H9 (cell line): ENCODE measurements at regions not wholly inside any gene's neighbourhood (a gene's known extent, or its start where the extent isn't known, plus 50 kb on each side); places are given as distances from the start of the nearest gene placed in this dataset.

Source experiments
- DNase-seq: peaks from one replicate; pipeline ENCODE4 v3.0.0-alpha.2; 2017
- H2AFZ ChIP-seq: one replicate; pipeline ENCODE4 v1.6.1; 2013; ENCODE audit warnings: mild to moderate bottlenecking, low read length, control low read depth, moderate library complexity
- H2AK5ac ChIP-seq: 2 replicates; pipeline ENCODE4 v1.6.1; 2013; ENCODE audit warnings: low read length, control low read depth, mixed read lengths; ENCODE audit not compliant: insufficient read length
- H2BK120ac ChIP-seq: one replicate; pipeline ENCODE4 v1.6.1; 2013; ENCODE audit warnings: low read depth, mild to moderate bottlenecking, low read length, control low read depth, inconsistent platforms; ENCODE audit not compliant: poor library complexity, severe bottlenecking
- H2BK12ac ChIP-seq: 2 replicates; pipeline ENCODE4 v1.6.1; 2013; ENCODE audit warnings: low read length, control low read depth, mixed read lengths, low read depth; ENCODE audit not compliant: insufficient read length
- H2BK15ac ChIP-seq: 2 replicates; pipeline ENCODE4 v1.6.1; 2013; ENCODE audit warnings: low read depth, low read length, control low read depth
- H2BK20ac ChIP-seq: one replicate; pipeline ENCODE4 v1.6.1; 2013; ENCODE audit warnings: low read depth, mild to moderate bottlenecking, low read length, control low read depth, inconsistent platforms; ENCODE audit not compliant: poor library complexity, severe bottlenecking
- H2BK5ac ChIP-seq: 2 replicates; pipeline ENCODE4 v1.6.1; 2013; ENCODE audit warnings: low read length, control low read depth, mixed read lengths; ENCODE audit not compliant: insufficient read length
- H3K14ac ChIP-seq: 2 replicates; pipeline ENCODE4 v1.6.1; 2013; ENCODE audit warnings: low read length, control low read depth; ENCODE audit not compliant: insufficient read depth
- H3K18ac ChIP-seq: 2 replicates; pipeline ENCODE4 v1.6.1; 2013; ENCODE audit warnings: low read depth, mild to moderate bottlenecking, mixed read lengths, low read length, control low read depth; ENCODE audit not compliant: insufficient read length
- H3K23ac ChIP-seq: 2 replicates; pipeline ENCODE4 v1.6.1; 2013; ENCODE audit warnings: low read length, control low read depth, mixed read lengths, low read depth; ENCODE audit not compliant: insufficient read length
- H3K23me2 ChIP-seq: 2 replicates; pipeline ENCODE4 v1.6.1; 2013; ENCODE audit warnings: low read depth, mild to moderate bottlenecking, mixed read lengths, low read length, control low read depth; ENCODE audit not compliant: insufficient read length, poor library complexity, severe bottlenecking
- H3K27ac ChIP-seq: 2 replicates; pipeline ENCODE4 v1.5.1; 2013; ENCODE audit warnings: low read length, control low read depth, mixed read lengths, low read depth; ENCODE audit not compliant: insufficient read length
- H3K27me3 ChIP-seq: 2 replicates; pipeline ENCODE4 v1.6.1; 2013; ENCODE audit warnings: low read length, control low read depth, inconsistent platforms; ENCODE audit not compliant: insufficient read depth
- H3K4ac ChIP-seq: 2 replicates; pipeline ENCODE4 v1.6.1; 2013; ENCODE audit warnings: low read depth, mild to moderate bottlenecking, control low read depth, inconsistent platforms, low read length, moderate library complexity
- H3K4me1 ChIP-seq: 2 replicates; pipeline ENCODE4 v1.6.1; 2013; ENCODE audit warnings: low read length, control low read depth, inconsistent platforms; ENCODE audit not compliant: insufficient read depth
- H3K4me2 ChIP-seq: 2 replicates; pipeline ENCODE4 v1.6.1; 2013; ENCODE audit warnings: low read length, control low read depth, mixed read lengths; ENCODE audit not compliant: insufficient read length, insufficient read depth
- H3K56ac ChIP-seq: 2 replicates; pipeline ENCODE4 v1.6.1; 2013; ENCODE audit warnings: low read depth, mild to moderate bottlenecking, mixed read lengths, low read length, control low read depth; ENCODE audit not compliant: insufficient read length
- H3K79me1 ChIP-seq: 2 replicates; pipeline ENCODE4 v1.6.1; 2013; ENCODE audit warnings: low read depth, mild to moderate bottlenecking, moderate library complexity, low read length, control low read depth, inconsistent platforms; ENCODE audit not compliant: insufficient read depth, poor library complexity, severe bottlenecking
- H3K79me2 ChIP-seq: 2 replicates; pipeline ENCODE4 v1.6.1; 2013; ENCODE audit warnings: low read length, control low read depth, inconsistent platforms; ENCODE audit not compliant: insufficient read depth
- H3K9ac ChIP-seq: 2 replicates; pipeline ENCODE4 v1.6.1; 2013; ENCODE audit warnings: low read length, control low read depth, mixed read lengths; ENCODE audit not compliant: insufficient read length; ENCODE audit errors: extremely low read depth
- H3K9me3 ChIP-seq: one replicate; pipeline ENCODE4 v1.6.1; 2013; ENCODE audit warnings: low read depth, low read length, inconsistent platforms; ENCODE audit not compliant: control insufficient read depth
- H3T11ph ChIP-seq: one replicate; pipeline ENCODE4 v1.6.1; 2013; ENCODE audit warnings: mild to moderate bottlenecking, low read length, control low read depth, inconsistent platforms
- H4K20me1 ChIP-seq: one replicate; pipeline ENCODE4 v1.6.1; 2013; ENCODE audit not compliant: control insufficient read depth, insufficient read length, insufficient read depth
- H4K5ac ChIP-seq: 2 replicates; pipeline ENCODE4 v1.6.1; 2013; ENCODE audit warnings: low read depth, mild to moderate bottlenecking, mixed read lengths, low read length, control low read depth; ENCODE audit not compliant: insufficient read length
- H4K8ac ChIP-seq: replicated peaks from 2 replicates; pipeline ENCODE4 v1.6.1; 2013; ENCODE audit warnings: low read length, control low read depth, mixed read lengths, low read depth; ENCODE audit not compliant: insufficient read length
- H4K91ac ChIP-seq: 2 replicates; pipeline ENCODE4 v1.6.1; 2013; ENCODE audit warnings: low read depth, mild to moderate bottlenecking, moderate library complexity, mixed read lengths, low read length, control low read depth; ENCODE audit not compliant: insufficient read length
- H3K27ac Mint-ChIP-seq, 3 experiments: 2 replicates in 2 of 3; 3 replicates in 1 of 3; pipeline ENCODE4 v1.8.0; 2020 to 2021; ENCODE audit warnings: mixed read lengths in 3 of 3, mild to moderate bottlenecking in 1 of 3, moderate library complexity in 1 of 3
- H3K27me3 Mint-ChIP-seq: 2 replicates; pipeline ENCODE4 v1.8.0; 2021; ENCODE audit warnings: low read depth, mild to moderate bottlenecking, moderate library complexity, mixed read lengths
- H3K36me3 Mint-ChIP-seq, 3 experiments: 2 replicates in 2 of 3; 3 replicates in 1 of 3; pipeline ENCODE4 v1.8.0; 2020 to 2021; ENCODE audit warnings: low read depth in 3 of 3, mixed read lengths in 3 of 3; ENCODE audit not compliant: insufficient read depth in 1 of 3
- H3K4me1 Mint-ChIP-seq, 2 experiments: 2 replicates each; pipeline ENCODE4 v1.8.0; 2020; ENCODE audit warnings: mixed read lengths in 2 of 2
- H3K4me3 Mint-ChIP-seq, 2 experiments: 2 replicates in 1 of 2; 3 replicates in 1 of 2; pipeline ENCODE4 v1.8.0; 2020 to 2021; ENCODE audit warnings: mild to moderate bottlenecking in 2 of 2, mixed read lengths in 2 of 2, moderate library complexity in 1 of 2
- H3K9me3 Mint-ChIP-seq, 2 experiments: 2 replicates in 1 of 2; 3 replicates in 1 of 2; pipeline ENCODE4 v1.8.0; 2020; ENCODE audit warnings: mild to moderate bottlenecking in 2 of 2, mixed read lengths in 2 of 2, moderate library complexity in 1 of 2
- WGBS: extraction: QIAGEN DNeasy Blood & Tissue Kit; methylation state at CpG from one replicate; pipeline ENCODE4 v1.1.7; 2013; ENCODE audit warnings: missing lambda C conversion rate, low lambda C conversion rate, mixed read lengths; ENCODE audit not compliant: insufficient read length; ENCODE audit errors: extremely low coverage; 5-methylcytosine and 5-hydroxymethylcytosine counted together
- TF ChIP-seq, protein P1 (sequence below): fragments of 200-600 bp; sonication (generic); conservative IDR thresholded peaks from 3 replicates; pipeline ENCODE4 v1.8.0; 2021; ENCODE audit warnings: antibody characterized with exemption, mild to moderate bottlenecking

DNA sequence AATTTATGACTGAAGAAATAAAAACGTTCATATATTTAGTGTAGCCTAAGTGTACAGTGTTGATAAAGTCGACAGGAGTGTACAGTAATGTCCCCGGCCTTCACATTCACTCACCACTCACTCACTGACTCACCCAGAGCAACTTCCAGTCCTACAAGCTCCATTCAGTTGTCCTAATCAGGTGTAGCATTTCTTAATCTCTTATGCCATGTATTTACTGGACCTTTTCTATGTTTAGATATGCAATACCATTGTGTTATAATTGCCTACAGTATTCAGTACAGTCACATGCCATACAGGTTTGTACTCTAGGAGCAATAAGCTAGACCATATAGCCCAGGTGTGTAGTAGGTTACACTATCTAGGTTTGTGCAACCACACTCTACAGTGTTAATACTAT is 610.2 kb upstream of the NOX3 start:
- H2BK12ac ChIP-seq = no peak overlapping the region
- WGBS = no CpG with 5 or more reads among the region's 3 CpGs
- no peak overlapping the region for H2AFZ ChIP-seq
- no peaks in the 10 kb centered on the region for H3K27me3 Mint-ChIP-seq
- no peak overlapping the region for H2BK5ac ChIP-seq
- H2BK20ac ChIP-seq = no peak overlapping the region
- peaks cover 0 to 4% of the 10 kb centered on the region in 2 experiments; a peak in 1 of 4 replicates for H3K4me1 Mint-ChIP-seq
- no peaks in the 10 kb centered on the region for H3K4me1 ChIP-seq
- no peak overlapping the region for H3K4me2 ChIP-seq
- H3K9me3 Mint-ChIP-seq = no peaks in the 10 kb centered on the region
- no peak overlapping the region for H3K18ac ChIP-seq
- DNase-seq = no peak
- H2AK5ac ChIP-seq = no peak overlapping the region
- H2BK15ac ChIP-seq = no peak overlapping the region
- H2BK120ac ChIP-seq = no peak overlapping the region
- no peaks in the 10 kb centered on the region for H3K79me2 ChIP-seq
- no peak overlapping the region for H3K27ac ChIP-seq
- no peak overlapping the region for H3K4ac ChIP-seq
- H3K27ac Mint-ChIP-seq = no peak overlapping the region; a peak in 1 of 7 replicates
- no peak overlapping the region for H3K23ac ChIP-seq
- no peak overlapping the region for H3K14ac ChIP-seq
- H4K20me1 ChIP-seq = no peaks in the 10 kb centered on the region
- H4K8ac ChIP-seq = no peak overlapping the region
- H3K27me3 ChIP-seq = no peaks in the 10 kb centered on the region
- no peak overlapping the region for H3T11ph ChIP-seq
- no peaks in the 10 kb centered on the region for H3K79me1 ChIP-seq
- TF ChIP-seq, protein P1, sequence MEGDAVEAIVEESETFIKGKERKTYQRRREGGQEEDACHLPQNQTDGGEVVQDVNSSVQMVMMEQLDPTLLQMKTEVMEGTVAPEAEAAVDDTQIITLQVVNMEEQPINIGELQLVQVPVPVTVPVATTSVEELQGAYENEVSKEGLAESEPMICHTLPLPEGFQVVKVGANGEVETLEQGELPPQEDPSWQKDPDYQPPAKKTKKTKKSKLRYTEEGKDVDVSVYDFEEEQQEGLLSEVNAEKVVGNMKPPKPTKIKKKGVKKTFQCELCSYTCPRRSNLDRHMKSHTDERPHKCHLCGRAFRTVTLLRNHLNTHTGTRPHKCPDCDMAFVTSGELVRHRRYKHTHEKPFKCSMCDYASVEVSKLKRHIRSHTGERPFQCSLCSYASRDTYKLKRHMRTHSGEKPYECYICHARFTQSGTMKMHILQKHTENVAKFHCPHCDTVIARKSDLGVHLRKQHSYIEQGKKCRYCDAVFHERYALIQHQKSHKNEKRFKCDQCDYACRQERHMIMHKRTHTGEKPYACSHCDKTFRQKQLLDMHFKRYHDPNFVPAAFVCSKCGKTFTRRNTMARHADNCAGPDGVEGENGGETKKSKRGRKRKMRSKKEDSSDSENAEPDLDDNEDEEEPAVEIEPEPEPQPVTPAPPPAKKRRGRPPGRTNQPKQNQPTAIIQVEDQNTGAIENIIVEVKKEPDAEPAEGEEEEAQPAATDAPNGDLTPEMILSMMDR = no peak
- H3K36me3 Mint-ChIP-seq = no peaks in the 10 kb centered on the region
- H3K4me3 Mint-ChIP-seq = no peak overlapping the region
- H3K56ac ChIP-seq = no peak overlapping the region
- H4K91ac ChIP-seq = no peak overlapping the region
- no peaks in the 10 kb centered on the region for H3K23me2 ChIP-seq
- H4K5ac ChIP-seq = no peak overlapping the region
- no peak overlapping the region for H3K9ac ChIP-seq
- H3K9me3 ChIP-seq = no peaks in the 10 kb centered on the region
